ENCODE measurements at regions not wholly inside any gene's neighbourhood (a gene's known extent, or its start where the extent isn't known, plus 50 kb on each side); places are given as distances from the start of the nearest gene placed in this dataset. TPM values are rescaled to one million over a fixed set of nuclear protein-coding genes. Genes with fewer than 3 reads are reported as not detected.

GRCh38 chr3:118846176-118846575 is 188.5 kb downstream of the IGSF11 start:
- no peaks in the 10 kb centered on the region for H3K27me3 ChIP-seq (ENCODE audit: control insufficient read depth in 3 of 3, insufficient read depth in 3 of 3, low read length in 2 of 3)
- H3K36me3 ChIP-seq (ENCODE audit: control insufficient read depth in 4 of 4, insufficient read depth in 4 of 4, low read length in 4 of 4) = no peaks in the 10 kb centered on the region
- no peak overlapping the region for H3K9ac ChIP-seq (ENCODE audit: insufficient read depth in 1 of 2, low read length in 2 of 2)
- ATAC-seq (ENCODE audit: insufficient read depth, low FRiP score) = no peak
- no peak for TF ChIP-seq CTCF (IDR thresholded peaks at IDR 0.05; ENCODE audit: control extremely low read depth, extremely low read depth)
- H3K4me3 ChIP-seq = no peak overlapping the region
- WGBS, 2 donors = 86 to 94% methylated on average over 7 of the region's 7 CpGs
- peaks cover 3 to 23% (median 18%) of the 10 kb centered on the region in 4 donors for H3K9me3 ChIP-seq (ENCODE audit: control insufficient read depth in 4 of 4, insufficient read depth in 3 of 4, low read length in 3 of 4)
- no peak for DNase-seq
- H3K27ac ChIP-seq (ENCODE audit: low read depth in 1 of 2, low read length in 1 of 2) = no peak overlapping the region
- no peaks in the 10 kb centered on the region for H3K4me1 ChIP-seq (ENCODE audit: control insufficient read depth in 5 of 5, insufficient read depth in 5 of 5, low read length in 5 of 5)

Small RNAs in the stretch of these regions (small RNA-seq; reads per million reads assigned to genes)
- gene MIR4447 (ENCODE audit: low replicate concordance) = not detected
- gene RF01884 (ENCODE audit: low replicate concordance) = not detected
- 0.19 reads per million, percentile 7 among the genes with 10 or more reads in this experiment for gene RNU5E-8P (ENCODE audit: low replicate concordance)
- gene RNU6-1200P (ENCODE audit: low replicate concordance) = not detected
